GM19467 (cell line): ENCODE measurements at regions not wholly inside any gene's neighbourhood (a gene's known extent, or its start where the extent isn't known, plus 50 kb on each side); places are given as distances from the start of the nearest gene placed in this dataset.

Experiments used
- ATAC-seq: cut with Tn5 transposase; IDR thresholded peaks from one replicate; pipeline ENCODE4 v1.9.1; 2021; ENCODE audit warnings: mild to moderate bottlenecking, moderate library complexity; ENCODE audit not compliant: unreplicated experiment

- ATAC-seq: no peak
Measured at GRCh38 chr18:77501266-77501665, 251.6 kb downstream of the GALR1 start.

- no peak for ATAC-seq
Measured at GRCh38 chr18:77505499-77505898, 255.9 kb downstream of the GALR1 start.

GRCh38 chr18:77512152-77512551 is 262.5 kb downstream of the GALR1 start:
- ATAC-seq: no peak

GRCh38 chr18:77517901-77518300 is 268.3 kb downstream of the GALR1 start:
- no peak for ATAC-seq

- no peak for ATAC-seq
Measured at GRCh38 chr18:77520767-77521166, 271.1 kb downstream of the GALR1 start.

- no peak for ATAC-seq
Measured at GRCh38 chr18:77522051-77522675, 272.5 kb downstream of the GALR1 start.

- ATAC-seq: no peak
Measured at GRCh38 chr18:77524909-77525308, 275.3 kb downstream of the GALR1 start.

- no peak for ATAC-seq
Measured at GRCh38 chr18:77526962-77527361, 277.3 kb downstream of the GALR1 start.

GRCh38 chr18:77528872-77529271 is 279.2 kb downstream of the GALR1 start:
- no peak for ATAC-seq

GRCh38 chr18:77529492-77530176 is 280.0 kb downstream of the GALR1 start:
- no peak for ATAC-seq

- no peak for ATAC-seq
Measured at GRCh38 chr18:77530732-77531131, 281.1 kb downstream of the GALR1 start.

GRCh38 chr18:77539860-77540259 is 290.2 kb downstream of the GALR1 start:
- no peak for ATAC-seq

- no peak for ATAC-seq
Measured at GRCh38 chr18:77544792-77545191, 295.1 kb downstream of the GALR1 start.

GRCh38 chr18:77547757-77548156 is 298.1 kb downstream of the GALR1 start:
- ATAC-seq: no peak

- ATAC-seq: no peak
Measured at GRCh38 chr18:77548790-77549420, 299.3 kb downstream of the GALR1 start.

- no peak for ATAC-seq
Measured at GRCh38 chr18:77550625-77551024, 301.0 kb downstream of the GALR1 start.

GRCh38 chr18:77551055-77551454 is 301.4 kb downstream of the GALR1 start:
- no peak for ATAC-seq

GRCh38 chr18:77552945-77553344 is 303.3 kb downstream of the GALR1 start:
- no peak for ATAC-seq

- ATAC-seq: no peak
Measured at GRCh38 chr18:77554061-77554460, 304.4 kb downstream of the GALR1 start.

- ATAC-seq: no peak
Measured at GRCh38 chr18:77557046-77557587, 307.5 kb downstream of the GALR1 start.

- ATAC-seq: no peak
Measured at GRCh38 chr18:77559274-77559910, 309.7 kb downstream of the GALR1 start.
